ENCODE measurements at regions not wholly inside any gene's neighbourhood (a gene's known extent, or its start where the extent isn't known, plus 50 kb on each side); places are given as distances from the start of the nearest gene placed in this dataset.

DNA sequence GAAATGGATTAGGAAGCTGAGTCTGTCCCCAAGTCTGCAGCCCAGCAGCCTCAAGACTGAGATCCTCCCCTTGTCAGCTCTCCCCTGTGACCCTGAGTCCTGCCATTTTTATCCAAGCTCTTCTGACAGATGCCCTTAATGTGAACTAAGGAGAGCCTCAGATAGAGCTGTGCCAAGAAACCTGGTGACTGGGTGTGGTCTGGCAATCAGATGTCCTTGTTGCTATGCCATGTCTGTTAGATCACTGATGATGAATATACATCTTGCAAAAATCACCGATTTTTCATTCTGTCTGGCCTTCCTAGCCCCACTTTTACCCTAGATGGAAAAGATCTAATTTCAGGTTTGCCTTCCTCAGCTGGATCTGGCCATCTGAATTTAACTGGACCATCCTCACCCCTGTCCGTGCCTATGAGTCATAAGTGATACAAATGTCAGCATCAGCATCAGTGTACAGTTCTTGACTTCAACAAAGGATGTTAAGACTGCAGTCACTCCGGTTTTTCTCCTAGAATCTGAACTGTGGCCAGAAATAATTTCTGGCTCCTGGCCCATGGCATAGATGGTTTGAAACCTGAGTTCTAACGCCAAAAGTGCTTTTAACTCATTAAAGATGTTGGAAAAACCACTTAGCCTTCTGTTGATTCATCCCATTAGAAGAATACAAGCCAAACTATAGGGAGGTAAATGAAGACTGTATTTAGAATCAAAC, 61.2 kb upstream of the GRIP1 start:
- Histone ChIP-seq H3K4me3 (no peak overlapping the region), H3K36me3 (ENCODE audit: low read depth, missing control alignments) (no peaks in the 10 kb centered on the region), H3K4me1 (no peaks in the 10 kb centered on the region), H3K27me3 (no peaks in the 10 kb centered on the region), H3K9me3 (no peaks in the 10 kb centered on the region), H3K27ac (no peak overlapping the region)
- WGBS, 2 donors, result 51 to 70% methylated on average over 4 of the region's 4 CpGs
- intact Hi-C loops (cut with DNase I; ENCODE audit: low total_unique reads), result no loop called here
- no peak for TF ChIP-seq POLR2A (IDR thresholded peaks at IDR 0.05)
- TF ChIP-seq, protein P1, sequence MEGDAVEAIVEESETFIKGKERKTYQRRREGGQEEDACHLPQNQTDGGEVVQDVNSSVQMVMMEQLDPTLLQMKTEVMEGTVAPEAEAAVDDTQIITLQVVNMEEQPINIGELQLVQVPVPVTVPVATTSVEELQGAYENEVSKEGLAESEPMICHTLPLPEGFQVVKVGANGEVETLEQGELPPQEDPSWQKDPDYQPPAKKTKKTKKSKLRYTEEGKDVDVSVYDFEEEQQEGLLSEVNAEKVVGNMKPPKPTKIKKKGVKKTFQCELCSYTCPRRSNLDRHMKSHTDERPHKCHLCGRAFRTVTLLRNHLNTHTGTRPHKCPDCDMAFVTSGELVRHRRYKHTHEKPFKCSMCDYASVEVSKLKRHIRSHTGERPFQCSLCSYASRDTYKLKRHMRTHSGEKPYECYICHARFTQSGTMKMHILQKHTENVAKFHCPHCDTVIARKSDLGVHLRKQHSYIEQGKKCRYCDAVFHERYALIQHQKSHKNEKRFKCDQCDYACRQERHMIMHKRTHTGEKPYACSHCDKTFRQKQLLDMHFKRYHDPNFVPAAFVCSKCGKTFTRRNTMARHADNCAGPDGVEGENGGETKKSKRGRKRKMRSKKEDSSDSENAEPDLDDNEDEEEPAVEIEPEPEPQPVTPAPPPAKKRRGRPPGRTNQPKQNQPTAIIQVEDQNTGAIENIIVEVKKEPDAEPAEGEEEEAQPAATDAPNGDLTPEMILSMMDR (IDR thresholded peaks at IDR 0.05), result no peak
- no peak for DNase-seq

DNA sequence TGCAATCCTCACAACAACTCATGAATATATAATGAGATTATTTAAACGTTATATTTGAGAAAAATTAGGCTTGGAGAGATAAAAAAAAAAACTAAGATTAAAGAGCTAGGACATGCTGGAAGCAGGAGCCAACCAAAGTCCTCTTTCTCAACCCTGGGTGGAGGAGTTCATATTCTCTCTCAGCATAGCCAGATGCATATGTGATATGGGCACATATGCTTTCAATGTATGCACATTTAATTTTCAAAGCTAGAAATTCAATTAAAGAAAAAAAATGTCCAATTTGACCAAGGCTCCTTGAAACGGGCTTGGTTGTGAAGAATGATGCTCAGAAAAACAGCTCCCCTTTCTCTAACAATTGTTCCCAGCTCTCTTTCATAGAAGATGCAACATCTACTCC, 61.9 kb upstream of the GRIP1 start:
- TF ChIP-seq POLR2A (IDR thresholded peaks at IDR 0.05), result no peak
- TF ChIP-seq, protein P1 (IDR thresholded peaks at IDR 0.05), result no peak
- no peaks in the 10 kb centered on the region for H3K9me3 ChIP-seq
- WGBS, 2 donors, result 58% methylated on average over 2 of the region's 2 CpGs
- DNase-seq, result no peak
- H3K4me1 ChIP-seq, result no peaks in the 10 kb centered on the region
- intact Hi-C loops (cut with DNase I; ENCODE audit: low total_unique reads), result no loop called here
- no peak overlapping the region for H3K27ac ChIP-seq
- no peak overlapping the region for H3K4me3 ChIP-seq
- no peaks in the 10 kb centered on the region for H3K27me3 ChIP-seq
- H3K36me3 ChIP-seq (ENCODE audit: low read depth, missing control alignments), result no peaks in the 10 kb centered on the region

DNA sequence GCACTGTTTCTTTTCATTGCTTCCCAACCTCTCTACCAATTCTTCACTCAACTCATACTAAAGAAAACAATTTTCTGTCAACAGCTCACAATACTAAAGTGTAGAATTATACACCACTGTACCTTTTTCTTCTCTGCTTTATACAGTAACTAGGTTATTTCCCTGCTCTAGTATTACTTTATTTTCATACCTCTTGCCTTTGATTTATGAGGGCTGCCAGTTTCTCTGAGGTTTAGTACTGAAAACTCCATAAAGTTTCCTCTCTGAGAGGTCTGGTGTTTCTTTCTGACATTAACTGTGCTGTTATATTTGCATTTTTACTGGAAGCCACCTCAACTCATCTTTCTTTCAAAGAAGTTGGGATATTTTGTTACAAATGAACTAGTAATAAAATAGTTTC, 63.0 kb upstream of the GRIP1 start:
- Histone ChIP-seq H3K4me1 (no peaks in the 10 kb centered on the region), H3K4me3 (no peak overlapping the region), H3K27me3 (no peaks in the 10 kb centered on the region), H3K36me3 (ENCODE audit: low read depth, missing control alignments) (no peaks in the 10 kb centered on the region), H3K27ac (no peak overlapping the region), H3K9me3 (no peaks in the 10 kb centered on the region)
- no peak for DNase-seq
- TF ChIP-seq, protein P1 (IDR thresholded peaks at IDR 0.05), result no peak
- no peak for TF ChIP-seq POLR2A (IDR thresholded peaks at IDR 0.05)
- intact Hi-C loops (cut with DNase I; ENCODE audit: low total_unique reads), result no loop called here

DNA sequence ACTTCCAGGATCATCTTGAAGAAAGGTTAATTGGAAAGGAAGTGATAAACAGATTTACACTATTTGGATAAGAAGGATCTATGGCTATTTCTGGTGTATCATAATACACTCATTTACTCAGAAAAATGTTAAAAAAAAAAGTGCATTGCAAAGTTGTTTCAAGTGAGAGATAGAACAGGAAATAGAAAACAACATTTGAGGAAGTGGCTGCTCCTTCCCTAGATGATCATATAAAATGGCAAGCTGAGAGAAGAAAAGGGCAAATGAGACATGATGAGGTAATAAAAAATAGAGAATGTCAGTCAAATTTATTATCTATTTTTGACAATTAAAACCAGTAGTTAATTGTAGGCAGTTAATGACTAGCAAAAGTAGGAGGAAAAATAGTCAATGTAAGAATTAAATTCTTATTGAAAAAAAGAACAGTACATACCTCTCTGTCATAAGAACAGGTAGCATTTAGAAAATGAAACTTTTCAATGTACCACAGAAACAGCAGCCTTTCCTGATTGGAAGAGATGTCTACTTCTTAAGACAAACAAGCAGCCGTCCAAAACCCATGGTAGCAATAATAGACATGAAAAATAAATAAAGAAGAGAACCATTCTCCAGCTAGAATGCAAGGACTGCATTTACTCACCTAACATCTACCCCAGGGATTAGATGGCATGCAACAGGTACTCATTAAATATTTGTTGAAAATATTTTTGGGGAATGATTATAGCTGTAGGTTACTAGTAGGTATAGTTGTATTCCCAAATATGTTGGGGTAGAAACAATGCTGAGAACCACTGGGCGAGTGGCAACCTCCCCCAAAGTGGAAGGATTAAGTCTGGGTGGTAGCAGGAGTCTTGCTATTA, 63.9 kb upstream of the GRIP1 start:
- intact Hi-C loops (cut with DNase I; ENCODE audit: low total_unique reads), result no loop called here
- no peaks in the 10 kb centered on the region for H3K9me3 ChIP-seq
- no peaks in the 10 kb centered on the region for H3K4me1 ChIP-seq
- H3K27ac ChIP-seq, result no peak overlapping the region
- 89 to 93% methylated on average over 2 of the region's 2 CpGs for WGBS, 2 donors
- no peak for DNase-seq
- TF ChIP-seq, protein P1 (IDR thresholded peaks at IDR 0.05), result no peak
- no peak for TF ChIP-seq POLR2A (IDR thresholded peaks at IDR 0.05)
- no peak overlapping the region for H3K4me3 ChIP-seq
- no peaks in the 10 kb centered on the region for H3K27me3 ChIP-seq
- no peaks in the 10 kb centered on the region for H3K36me3 ChIP-seq (ENCODE audit: low read depth, missing control alignments)

Measured in testis (tissue), 2 donors.